CD14-positive monocyte (primary cell): ENCODE measurements at regions not wholly inside any gene's neighbourhood (a gene's known extent, or its start where the extent isn't known, plus 50 kb on each side); places are given as distances from the start of the nearest gene placed in this dataset.

ENCODE experiments used
- DNase-seq, 3 donors: peaks; one replicate each; pipeline ENCODE4 v3.0.0-alpha.2; 2011 to 2022
- H2AFZ ChIP-seq: 2 replicates; pipeline ENCODE4 v1.6.0; 2012; ENCODE audit warnings: mild to moderate bottlenecking, low read depth, low read length, inconsistent platforms; ENCODE audit not compliant: insufficient read depth, poor library complexity, severe bottlenecking
- H3K27ac ChIP-seq, 2 donors: 1 replicate in 1 of 2; 2 replicates in 1 of 2; pipeline ENCODE4 v1.5.1; 2012 to 2013; ENCODE audit warnings: low read length in 2 of 2, control low read depth in 1 of 2, inconsistent platforms in 1 of 2, low read depth in 1 of 2, mild to moderate bottlenecking in 1 of 2
- H3K27me3 ChIP-seq, 2 donors: one replicate each; pipeline versions ENCODE4 v1.6.0 to v1.6.1; 2011 to 2013; ENCODE audit warnings: low read length in 2 of 2; ENCODE audit not compliant: control insufficient read depth in 2 of 2, insufficient read depth in 2 of 2
- H3K36me3 ChIP-seq, 2 donors: replicated peaks in 1 of 2; 1 replicate in 1 of 2; 2 replicates in 1 of 2; pipeline versions ENCODE4 v1.5.1 to v1.6.1; 2012 to 2013; ENCODE audit warnings: low read length in 2 of 2, control low read depth in 1 of 2, inconsistent platforms in 1 of 2, mild to moderate bottlenecking in 1 of 2; ENCODE audit not compliant: insufficient read depth in 2 of 2, control insufficient read depth in 1 of 2
- H3K4me1 ChIP-seq, 2 donors: 1 replicate in 1 of 2; 2 replicates in 1 of 2; pipeline versions ENCODE4 v1.5.1 to v1.6.1; 2012 to 2013; ENCODE audit warnings: low read length in 2 of 2, control low read depth in 1 of 2, inconsistent platforms in 1 of 2, mild to moderate bottlenecking in 1 of 2, moderate library complexity in 1 of 2; ENCODE audit not compliant: insufficient read depth in 2 of 2, control insufficient read depth in 1 of 2
- H3K4me2 ChIP-seq: replicated peaks from 2 replicates; pipeline ENCODE3; 2012; ENCODE audit warnings: low read length, moderate library complexity, mild to moderate bottlenecking; ENCODE audit not compliant: poor library complexity, severe bottlenecking; ENCODE audit errors: extremely low read depth
- H3K4me3 ChIP-seq, 3 experiments: fragments of 200-600 bp in 1 of 3; sonication (generic) in 1 of 3; replicated peaks in 1 of 3; 1 replicate in 2 of 3; 2 replicates in 1 of 3; pipeline ENCODE4 v1.5.1; 2011 to 2013; ENCODE audit warnings: low read length in 3 of 3, mild to moderate bottlenecking in 3 of 3, control low read depth in 2 of 3, low read depth in 2 of 3, inconsistent platforms in 1 of 3, moderate library complexity in 1 of 3
- H3K79me2 ChIP-seq: 2 replicates; pipeline ENCODE4 v1.6.0; 2012; ENCODE audit warnings: mild to moderate bottlenecking, control low read depth, inconsistent platforms, low read length, moderate library complexity; ENCODE audit not compliant: insufficient read depth
- H3K9ac ChIP-seq: 2 replicates; pipeline ENCODE4 v1.6.0; 2017; ENCODE audit warnings: low read length, mild to moderate bottlenecking; ENCODE audit not compliant: insufficient read depth, poor library complexity, severe bottlenecking
- H3K9me3 ChIP-seq, 2 donors: replicated peaks in 1 of 2; 1 replicate in 1 of 2; 2 replicates in 1 of 2; pipeline versions ENCODE4 v1.5.1 to v1.6.1; 2012 to 2013; ENCODE audit warnings: low read length in 2 of 2, control low read depth in 1 of 2; ENCODE audit not compliant: control insufficient read depth in 1 of 2, insufficient read depth in 1 of 2
- H4K20me1 ChIP-seq: 2 replicates; pipeline ENCODE4 v1.6.0; 2012; ENCODE audit warnings: mild to moderate bottlenecking, low read length, control low read depth, moderate library complexity; ENCODE audit not compliant: insufficient read depth
- H3K27ac Mint-ChIP-seq, 7 donors: one replicate each; pipeline ENCODE4 v1.8.0; 2020; ENCODE audit warnings: mild to moderate bottlenecking in 7 of 7, mixed read lengths in 7 of 7, moderate library complexity in 6 of 7, inconsistent platforms in 2 of 7
- H3K27me3 Mint-ChIP-seq, 3 donors: one replicate each; pipeline ENCODE4 v1.8.0; 2021 to 2022; ENCODE audit warnings: low read depth in 3 of 3, mild to moderate bottlenecking in 3 of 3, mixed read lengths in 3 of 3, moderate library complexity in 3 of 3, inconsistent platforms in 1 of 3
- H3K36me3 Mint-ChIP-seq, 2 donors: one replicate each; pipeline ENCODE4 v1.8.0; 2020; ENCODE audit warnings: mixed read lengths in 2 of 2, inconsistent platforms in 1 of 2, mild to moderate bottlenecking in 1 of 2
- H3K4me1 Mint-ChIP-seq: one replicate; pipeline ENCODE4 v1.8.0; 2020; ENCODE audit warnings: mild to moderate bottlenecking, mixed read lengths
- H3K4me3 Mint-ChIP-seq, 2 donors: one replicate each; pipeline ENCODE4 v1.8.0; 2020; ENCODE audit warnings: mild to moderate bottlenecking in 2 of 2, mixed read lengths in 2 of 2, moderate library complexity in 1 of 2
- H3K9me3 Mint-ChIP-seq, 7 donors: one replicate each; pipeline ENCODE4 v1.8.0; 2020 to 2022; ENCODE audit warnings: mixed read lengths in 7 of 7, mild to moderate bottlenecking in 6 of 7, moderate library complexity in 6 of 7, inconsistent platforms in 2 of 7
- WGBS: methylation state at CpG from one replicate; pipeline ENCODE4 v1.1.5; 2013; ENCODE audit warnings: missing lambda C conversion rate; ENCODE audit not compliant: insufficient coverage; 5-methylcytosine and 5-hydroxymethylcytosine counted together
- intact Hi-C, 2 donors: fragments of 100-400 bp; cut with micrococcal nuclease; formaldehyde crosslinking; loops; one replicate each; pipeline versions ENCODE4 v1.15.0 to v1.15.1; 2023
- TF ChIP-seq, protein P1 (sequence below): fragments of 200-600 bp; IDR thresholded peaks from one replicate; pipeline ENCODE4 v1.8.0; 2022; ENCODE audit warnings: antibody characterized with exemption, mild to moderate bottlenecking

DNA sequence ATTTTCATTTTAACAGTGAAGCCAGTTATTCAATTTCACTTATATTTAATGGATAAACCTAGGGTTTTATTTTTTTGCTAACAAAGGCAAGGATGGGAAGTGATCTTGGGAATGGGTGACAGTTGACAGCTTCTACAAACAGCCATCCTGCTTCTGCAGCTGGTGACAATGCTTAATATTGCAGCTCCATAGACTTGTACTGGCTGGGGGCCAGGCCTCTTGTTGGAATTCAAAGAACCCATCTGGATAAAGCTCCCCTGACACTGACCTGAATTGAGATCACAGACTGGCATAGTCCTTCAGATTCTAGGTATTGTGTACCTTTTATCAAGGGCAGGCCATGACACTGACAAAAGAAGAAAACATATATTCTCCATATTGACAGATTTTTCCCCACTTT lies 664.6 kb upstream of the FOXG1 start:
- H4K20me1 ChIP-seq: no peaks in the 10 kb centered on the region
- no peaks in the 10 kb centered on the region for H3K36me3 Mint-ChIP-seq
- H3K4me2 ChIP-seq: no peak overlapping the region
- H3K27ac ChIP-seq: no peak overlapping the region
- no peak overlapping the region for H3K4me3 Mint-ChIP-seq
- H3K36me3 ChIP-seq: no peaks in the 10 kb centered on the region
- no peak overlapping the region for H3K4me3 ChIP-seq
- H3K27me3 ChIP-seq: no peaks in the 10 kb centered on the region
- H3K9me3 ChIP-seq: peaks cover 5 to 6% of the 10 kb centered on the region in 2 donors
- intact Hi-C loops: no loop called here
- H3K9me3 Mint-ChIP-seq: peaks cover 0 to 5% (median 0%) of the 10 kb centered on the region in 7 donors
- no peak for DNase-seq
- H2AFZ ChIP-seq: no peak overlapping the region
- TF ChIP-seq, protein P1, sequence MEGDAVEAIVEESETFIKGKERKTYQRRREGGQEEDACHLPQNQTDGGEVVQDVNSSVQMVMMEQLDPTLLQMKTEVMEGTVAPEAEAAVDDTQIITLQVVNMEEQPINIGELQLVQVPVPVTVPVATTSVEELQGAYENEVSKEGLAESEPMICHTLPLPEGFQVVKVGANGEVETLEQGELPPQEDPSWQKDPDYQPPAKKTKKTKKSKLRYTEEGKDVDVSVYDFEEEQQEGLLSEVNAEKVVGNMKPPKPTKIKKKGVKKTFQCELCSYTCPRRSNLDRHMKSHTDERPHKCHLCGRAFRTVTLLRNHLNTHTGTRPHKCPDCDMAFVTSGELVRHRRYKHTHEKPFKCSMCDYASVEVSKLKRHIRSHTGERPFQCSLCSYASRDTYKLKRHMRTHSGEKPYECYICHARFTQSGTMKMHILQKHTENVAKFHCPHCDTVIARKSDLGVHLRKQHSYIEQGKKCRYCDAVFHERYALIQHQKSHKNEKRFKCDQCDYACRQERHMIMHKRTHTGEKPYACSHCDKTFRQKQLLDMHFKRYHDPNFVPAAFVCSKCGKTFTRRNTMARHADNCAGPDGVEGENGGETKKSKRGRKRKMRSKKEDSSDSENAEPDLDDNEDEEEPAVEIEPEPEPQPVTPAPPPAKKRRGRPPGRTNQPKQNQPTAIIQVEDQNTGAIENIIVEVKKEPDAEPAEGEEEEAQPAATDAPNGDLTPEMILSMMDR: no peak
- no peaks in the 10 kb centered on the region for H3K27me3 Mint-ChIP-seq
- H3K79me2 ChIP-seq: no peaks in the 10 kb centered on the region
- H3K4me1 Mint-ChIP-seq: no peaks in the 10 kb centered on the region
- no peaks in the 10 kb centered on the region for H3K4me1 ChIP-seq
- H3K27ac Mint-ChIP-seq: no peak overlapping the region
- H3K9ac ChIP-seq: no peak overlapping the region

DNA sequence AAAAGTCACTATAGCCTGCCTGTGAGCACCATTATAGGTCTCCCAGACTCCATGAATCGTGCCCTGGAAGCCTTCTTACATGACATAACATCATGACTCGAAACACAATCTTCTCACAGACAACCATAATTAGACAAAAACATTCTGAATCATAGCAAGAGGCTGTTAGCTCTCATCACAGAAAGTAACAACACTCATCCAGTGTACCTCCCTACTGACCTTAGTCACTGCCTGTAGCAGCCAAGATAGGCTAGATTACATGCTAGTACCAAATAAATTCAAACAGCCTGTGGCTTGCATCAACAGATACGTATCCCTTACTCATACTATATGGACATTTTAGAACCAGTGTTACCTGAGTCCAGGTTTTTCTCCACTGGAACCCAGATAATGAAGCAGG lies 663.8 kb upstream of the FOXG1 start:
- intact Hi-C loops: no loop called here
- Histone ChIP-seq H3K9me3 (peaks cover 5 to 6% of the 10 kb centered on the region in 2 donors), H2AFZ (no peak overlapping the region), H3K79me2 (no peaks in the 10 kb centered on the region), H3K4me3 (no peak overlapping the region), H3K9ac (no peak overlapping the region), H3K4me2 (no peak overlapping the region), H3K27me3 (no peaks in the 10 kb centered on the region), H3K4me1 (no peaks in the 10 kb centered on the region), H3K27ac (no peak overlapping the region), H4K20me1 (no peaks in the 10 kb centered on the region), H3K36me3 (no peaks in the 10 kb centered on the region)
- Mint-ChIP-seq H3K27me3 (no peaks in the 10 kb centered on the region), H3K9me3 (peaks cover 0 to 3% (median 0%) of the 10 kb centered on the region in 7 donors), H3K36me3 (no peaks in the 10 kb centered on the region), H3K4me3 (no peak overlapping the region), H3K27ac (no peak overlapping the region), H3K4me1 (no peaks in the 10 kb centered on the region)
- WGBS: 75% methylated on average over 2 of the region's 3 CpGs
- DNase-seq: no peak
- TF ChIP-seq, protein P1: no peak
